HEK293 (cell line): ENCODE measurements at regions not wholly inside any gene's neighbourhood (a gene's known extent, or its start where the extent isn't known, plus 50 kb on each side); places are given as distances from the start of the nearest gene placed in this dataset.

ENCODE experiments used
- CTCF ChIA-PET: fragments of 350-600 bp; formaldehyde crosslinking; extraction: SDS; loops from one replicate; lab custom pipeline; 2021; ENCODE audit warnings: antibody characterized with exemption; lab: Yijun Ruan, JAX
- POLR2A ChIA-PET: fragments of 300-600 bp; formaldehyde crosslinking; extraction: SDS; loops from one replicate; lab custom pipeline; 2020; ENCODE audit warnings: antibody characterized with exemption, inconsistent platforms; lab: Yijun Ruan, JAX
- H3K27ac ChIP-seq: fragments of 200-500 bp; sonication (Bioruptor generic); 2 replicates; pipeline ENCODE4 v1.5.1; 2014; ENCODE audit warnings: low read depth, low read length, control low read depth, inconsistent platforms; ENCODE audit errors: extremely low read depth
- H3K36me3 ChIP-seq, 2 experiments: fragments of 200-500 bp in 1 of 2; sonication (Bioruptor generic) in 1 of 2; 1 replicate in 1 of 2; 2 replicates in 1 of 2; pipeline ENCODE4 v1.5.1; 2014 to 2017; ENCODE audit warnings: inconsistent platforms in 2 of 2, low read length in 2 of 2; ENCODE audit not compliant: control insufficient read depth in 2 of 2, insufficient read depth in 1 of 2
- H3K4me1 ChIP-seq: fragments of 200-500 bp; sonication (Bioruptor generic); 2 replicates; pipeline ENCODE4 v1.5.1; 2014; ENCODE audit warnings: mild to moderate bottlenecking, low read length, inconsistent platforms; ENCODE audit not compliant: control insufficient read depth, insufficient read depth
- H3K4me3 ChIP-seq: 2 replicates; pipeline ENCODE4 v1.5.1; 2011; ENCODE audit warnings: low read depth, mild to moderate bottlenecking, control low read depth, low read length, moderate library complexity
- H3K9me3 ChIP-seq: fragments of 200-500 bp; sonication (Bioruptor generic); 2 replicates; pipeline ENCODE4 v1.5.1; 2014; ENCODE audit warnings: low read depth, low read length, inconsistent platforms; ENCODE audit not compliant: control insufficient read depth, insufficient read depth
- GLI2 ChIP-seq: fragments of 450-650 bp; formaldehyde crosslinking; IDR thresholded peaks from 2 replicates; pipeline ENCODE4; 2017; ENCODE audit warnings: missing biosample characterization, missing genetic modification characterization, low read depth, borderline replicate concordance
- HIC1 ChIP-seq: fragments of 450-650 bp; formaldehyde crosslinking; IDR thresholded peaks from 2 replicates; pipeline ENCODE4 v1.5.1; 2016; ENCODE audit warnings: missing biosample characterization, missing genetic modification characterization
- MYNN ChIP-seq: fragments of 450-650 bp; formaldehyde crosslinking; IDR thresholded peaks from 2 replicates; pipeline ENCODE4 v1.5.1; 2016; ENCODE audit warnings: missing biosample characterization, missing genetic modification characterization, borderline replicate concordance
- SETDB1 ChIP-seq: IDR thresholded peaks from one replicate; pipeline ENCODE4 v1.6.1; 2017; ENCODE audit warnings: mild to moderate bottlenecking, low read length, moderate library complexity, mixed read lengths; ENCODE audit not compliant: insufficient read length
- YY2 ChIP-seq: fragments of 450-650 bp; formaldehyde crosslinking; IDR thresholded peaks from 2 replicates; pipeline ENCODE4 v1.5.1; 2016; ENCODE audit warnings: missing biosample characterization, missing genetic modification characterization
- ZBTB1 ChIP-seq: fragments of 450-650 bp; formaldehyde crosslinking; IDR thresholded peaks from 2 replicates; pipeline ENCODE4 v1.5.1; 2016; ENCODE audit warnings: missing biosample characterization, missing genetic modification characterization
- ZFP37 ChIP-seq: fragments of 450-650 bp; formaldehyde crosslinking; IDR thresholded peaks from 2 replicates; pipeline ENCODE4 v1.5.1; 2016; ENCODE audit warnings: missing biosample characterization, missing genetic modification characterization
- ZNF140 ChIP-seq: fragments of 450-650 bp; formaldehyde crosslinking; IDR thresholded peaks from 2 replicates; pipeline ENCODE4 v1.5.1; 2016; ENCODE audit warnings: missing biosample characterization, missing genetic modification characterization
- ZNF16 ChIP-seq: fragments of 450-650 bp; formaldehyde crosslinking; IDR thresholded peaks from 2 replicates; pipeline ENCODE4 v1.5.1; 2016; ENCODE audit warnings: low read depth, missing biosample characterization, missing genetic modification characterization
- ZNF18 ChIP-seq: fragments of 450-650 bp; formaldehyde crosslinking; IDR thresholded peaks from 2 replicates; pipeline ENCODE4 v1.5.1; 2016; ENCODE audit warnings: missing biosample characterization, missing genetic modification characterization
- ZNF324 ChIP-seq: fragments of 450-650 bp; formaldehyde crosslinking; IDR thresholded peaks from 2 replicates; pipeline ENCODE4 v1.5.1; 2016; ENCODE audit warnings: missing biosample characterization, missing genetic modification characterization
- ZNF366 ChIP-seq: fragments of 450-650 bp; formaldehyde crosslinking; conservative IDR thresholded peaks from 2 replicates; pipeline ENCODE4 v1.5.1; 2016; ENCODE audit warnings: missing biosample characterization, missing genetic modification characterization
- ZNF48 ChIP-seq: fragments of 450-650 bp; formaldehyde crosslinking; IDR thresholded peaks from 2 replicates; pipeline ENCODE4 v1.5.1; 2016; ENCODE audit warnings: missing biosample characterization, missing genetic modification characterization
- ZNF501 ChIP-seq: fragments of 450-650 bp; formaldehyde crosslinking; IDR thresholded peaks from 2 replicates; pipeline ENCODE4 v1.5.1; 2016; ENCODE audit warnings: missing biosample characterization, missing genetic modification characterization
- ZNF510 ChIP-seq: fragments of 450-650 bp; formaldehyde crosslinking; IDR thresholded peaks from 2 replicates; pipeline ENCODE4 v1.5.1; 2018; ENCODE audit warnings: mild to moderate bottlenecking, missing genetic modification characterization, missing biosample characterization; ENCODE audit not compliant: insufficient replicate concordance
- ZNF513 ChIP-seq: fragments of 450-650 bp; IDR thresholded peaks from 2 replicates; pipeline ENCODE4 v1.5.1; 2018; ENCODE audit warnings: missing biosample characterization, missing genetic modification characterization
- ZNF529 ChIP-seq: fragments of 450-650 bp; formaldehyde crosslinking; IDR thresholded peaks from 2 replicates; pipeline ENCODE4 v1.5.1; 2017; ENCODE audit warnings: missing genetic modification characterization, missing biosample characterization; ENCODE audit not compliant: insufficient replicate concordance
- ZNF558 ChIP-seq: fragments of 450-650 bp; formaldehyde crosslinking; IDR thresholded peaks from 2 replicates; pipeline ENCODE4 v1.5.1; 2016; ENCODE audit warnings: missing biosample characterization, missing genetic modification characterization
- ZNF571 ChIP-seq: fragments of 450-650 bp; formaldehyde crosslinking; IDR thresholded peaks from 2 replicates; pipeline ENCODE4 v1.5.0; 2017; ENCODE audit warnings: missing biosample characterization, missing genetic modification characterization
- ZNF629 ChIP-seq: fragments of 450-650 bp; formaldehyde crosslinking; IDR thresholded peaks from 2 replicates; pipeline ENCODE4 v1.5.1; 2017; ENCODE audit warnings: missing biosample characterization, missing genetic modification characterization
- ZNF768 ChIP-seq: fragments of 450-650 bp; formaldehyde crosslinking; IDR thresholded peaks from 2 replicates; pipeline ENCODE4 v1.5.1; 2018; ENCODE audit warnings: missing biosample characterization, mild to moderate bottlenecking, missing genetic modification characterization
- ZNF830 ChIP-seq: fragments of 450-650 bp; IDR thresholded peaks from 2 replicates; pipeline ENCODE4 v1.5.0; 2018; ENCODE audit warnings: missing biosample characterization, missing genetic modification characterization, low read depth, mild to moderate bottlenecking, moderate library complexity
- ZSCAN4 ChIP-seq: fragments of 450-650 bp; formaldehyde crosslinking; IDR thresholded peaks from 2 replicates; pipeline ENCODE4 v1.5.1; 2017; ENCODE audit warnings: missing biosample characterization, missing genetic modification characterization
- ZSCAN5A ChIP-seq: fragments of 450-650 bp; formaldehyde crosslinking; IDR thresholded peaks from 2 replicates; pipeline ENCODE4 v1.5.1; 2016; ENCODE audit warnings: missing biosample characterization, missing genetic modification characterization

- no peak for TF ChIP-seq ZNF510
- TF ChIP-seq ZNF48 = no peak
- TF ChIP-seq ZNF366 = no peak
- no peak for TF ChIP-seq GLI2 (tag by site-specific recombination)
- no peak for TF ChIP-seq ZNF501 (tag by site-specific recombination)
- no peak for TF ChIP-seq ZSCAN5A (tag by site-specific recombination)
- TF ChIP-seq ZNF571 (tag by site-specific recombination) = no peak
- no peak for TF ChIP-seq ZBTB1 (tag by site-specific recombination)
Observed at GRCh38 chr6:14036911-14037310, 80.7 kb upstream of the CD83 start (continued).

- POLR2A ChIA-PET = no interaction called here
- CTCF ChIA-PET = interaction anchor here (0.6 to 7.5 kb wide), 11 partner anchors 9 to 637 kb away, joined by 3 to 61 read pairs (median 4); no protein-coding TSS in a partner anchor
- Histone ChIP-seq H3K27ac (no peak overlapping the region), H3K9me3 (no peaks in the 10 kb centered on the region), H3K4me1 (no peaks in the 10 kb centered on the region), H3K4me3 (no peak overlapping the region), H3K36me3 (no peaks in the 10 kb centered on the region)
- TF ChIP-seq GLI2 (tag by site-specific recombination) (no peak), ZNF324 (tag by site-specific recombination) (no peak), ZNF768 (tag by site-specific recombination) (no peak), ZNF629 (tag by site-specific recombination) (no peak), ZNF140 (tag by site-specific recombination) (no peak), ZNF513 (tag by site-specific recombination) (no peak), ZNF16 (tag by site-specific recombination) (no peak), ZNF501 (tag by site-specific recombination) (no peak), ZNF18 (tag by site-specific recombination) (no peak), ZSCAN4 (tag by site-specific recombination) (no peak), SETDB1 (no peak), ZNF558 (tag by site-specific recombination) (no peak), MYNN (tag by site-specific recombination) (no peak), YY2 (tag by site-specific recombination) (no peak), ZFP37 (tag by site-specific recombination) (no peak), ZNF529 (tag by site-specific recombination) (no peak), ZNF830 (tag by site-specific recombination) (no peak), HIC1 (tag by site-specific recombination) (no peak)
Observed at GRCh38 chr6:14037402-14038277, 79.9 kb upstream of the CD83 start.
